ENCODE measurements at regions not wholly inside any gene's neighbourhood (a gene's known extent, or its start where the extent isn't known, plus 50 kb on each side); places are given as distances from the start of the nearest gene placed in this dataset.
"Not testable (repeated sequence)": the region's sequence is repeated elsewhere in the genome, so short reads cannot be mapped to it uniquely, and the experiment has no call there.

DNA sequence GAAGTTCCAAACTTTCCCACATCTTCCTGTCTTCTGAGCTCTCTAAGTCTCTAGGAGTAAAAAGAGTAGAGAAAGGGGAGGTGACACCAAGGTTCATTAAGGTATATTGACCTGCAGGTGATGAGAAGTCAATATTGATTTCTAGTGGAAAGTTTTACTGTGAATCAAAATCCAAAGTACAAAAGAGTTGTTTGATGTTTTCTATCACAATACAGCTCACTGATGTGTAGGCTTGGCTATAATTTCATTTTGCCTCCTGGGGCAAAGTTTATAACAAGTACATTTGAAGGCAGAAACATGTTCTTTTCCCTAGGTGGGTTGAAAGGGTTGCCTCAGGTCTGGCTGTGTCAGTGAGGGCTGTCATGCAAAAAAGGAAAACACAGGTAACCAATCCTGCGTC is 65.2 kb upstream of the LRPPRC start:
- TF ChIP-seq ZFX (IDR thresholded peaks at IDR 0.05) = no peak
- TF ChIP-seq, protein P1, sequence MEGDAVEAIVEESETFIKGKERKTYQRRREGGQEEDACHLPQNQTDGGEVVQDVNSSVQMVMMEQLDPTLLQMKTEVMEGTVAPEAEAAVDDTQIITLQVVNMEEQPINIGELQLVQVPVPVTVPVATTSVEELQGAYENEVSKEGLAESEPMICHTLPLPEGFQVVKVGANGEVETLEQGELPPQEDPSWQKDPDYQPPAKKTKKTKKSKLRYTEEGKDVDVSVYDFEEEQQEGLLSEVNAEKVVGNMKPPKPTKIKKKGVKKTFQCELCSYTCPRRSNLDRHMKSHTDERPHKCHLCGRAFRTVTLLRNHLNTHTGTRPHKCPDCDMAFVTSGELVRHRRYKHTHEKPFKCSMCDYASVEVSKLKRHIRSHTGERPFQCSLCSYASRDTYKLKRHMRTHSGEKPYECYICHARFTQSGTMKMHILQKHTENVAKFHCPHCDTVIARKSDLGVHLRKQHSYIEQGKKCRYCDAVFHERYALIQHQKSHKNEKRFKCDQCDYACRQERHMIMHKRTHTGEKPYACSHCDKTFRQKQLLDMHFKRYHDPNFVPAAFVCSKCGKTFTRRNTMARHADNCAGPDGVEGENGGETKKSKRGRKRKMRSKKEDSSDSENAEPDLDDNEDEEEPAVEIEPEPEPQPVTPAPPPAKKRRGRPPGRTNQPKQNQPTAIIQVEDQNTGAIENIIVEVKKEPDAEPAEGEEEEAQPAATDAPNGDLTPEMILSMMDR (conservative IDR thresholded peaks at IDR 0.05) = no peak
- no peak overlapping the region for H3K27ac ChIP-seq

DNA sequence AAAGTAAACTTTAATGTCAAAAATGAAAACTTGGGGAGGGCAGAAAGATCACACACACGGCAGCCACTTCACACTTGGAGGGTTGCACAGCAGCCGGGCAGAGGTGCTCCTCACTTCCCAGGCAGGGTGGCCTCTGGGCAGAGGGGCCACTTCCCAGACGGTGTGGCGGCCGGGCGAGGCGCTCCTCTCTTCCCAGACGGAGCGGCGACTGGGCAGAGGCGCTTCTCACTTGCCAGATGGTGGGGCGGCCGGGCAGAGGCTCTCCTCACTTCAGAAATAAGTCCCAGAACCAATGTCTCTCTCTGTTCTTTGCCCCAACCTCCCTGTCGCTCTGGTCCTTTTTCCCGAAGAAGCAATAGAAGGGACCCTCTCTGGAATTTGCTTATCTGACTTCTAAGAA is 65.7 kb upstream of the LRPPRC start:
- TF ChIP-seq ZFX (IDR thresholded peaks at IDR 0.05) = no peak
- TF ChIP-seq, protein P1 (conservative IDR thresholded peaks at IDR 0.05) = no peak
- no peak overlapping the region for H3K27ac ChIP-seq

DNA sequence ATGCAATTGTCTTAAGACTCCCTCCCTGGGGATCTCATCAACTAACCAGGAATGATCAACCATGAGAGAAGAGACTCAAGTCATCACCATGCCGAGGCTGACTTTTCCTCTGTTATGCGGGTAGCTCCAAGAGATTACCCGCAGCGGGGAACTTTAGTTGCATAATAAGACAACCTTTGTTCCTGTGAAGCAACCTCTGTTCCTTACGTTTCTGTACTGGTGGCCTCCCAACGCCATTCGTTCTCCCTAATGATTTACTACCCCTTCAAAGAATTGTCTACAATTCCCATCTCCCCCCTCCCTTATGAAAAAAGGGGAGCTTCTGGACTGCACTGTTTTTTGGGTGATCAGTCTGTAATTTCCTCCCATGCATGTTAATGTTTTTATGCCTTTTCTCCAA is 66.1 kb upstream of the LRPPRC start:
- H3K27ac ChIP-seq = no peak overlapping the region
- no peak for TF ChIP-seq ZFX (IDR thresholded peaks at IDR 0.05)
- TF ChIP-seq, protein P1 (conservative IDR thresholded peaks at IDR 0.05) = no peak

DNA sequence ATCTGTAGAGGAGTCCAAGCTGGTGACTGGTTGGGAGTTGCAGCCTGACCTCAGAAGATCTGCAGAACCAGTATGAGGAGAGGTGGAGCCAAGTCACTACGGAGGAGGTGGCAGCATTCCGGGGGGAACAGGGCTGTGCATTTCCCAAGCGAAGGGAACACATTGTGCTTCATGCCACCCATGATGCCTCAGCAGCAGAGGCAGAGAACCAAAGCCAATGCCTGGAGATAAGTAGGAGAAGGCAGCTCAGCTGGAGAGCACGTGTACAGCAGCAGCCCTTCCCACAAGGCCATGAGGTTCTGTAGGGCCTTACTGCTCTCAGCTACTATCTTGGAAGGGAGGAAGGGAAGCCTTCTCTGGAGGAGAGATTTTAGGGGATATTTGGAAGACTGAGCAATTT is 67.2 kb upstream of the LRPPRC start:
- no peak overlapping the region for H3K27ac ChIP-seq
- TF ChIP-seq, protein P1 (conservative IDR thresholded peaks at IDR 0.05) = no peak
- no peak for TF ChIP-seq ZFX (IDR thresholded peaks at IDR 0.05)

DNA sequence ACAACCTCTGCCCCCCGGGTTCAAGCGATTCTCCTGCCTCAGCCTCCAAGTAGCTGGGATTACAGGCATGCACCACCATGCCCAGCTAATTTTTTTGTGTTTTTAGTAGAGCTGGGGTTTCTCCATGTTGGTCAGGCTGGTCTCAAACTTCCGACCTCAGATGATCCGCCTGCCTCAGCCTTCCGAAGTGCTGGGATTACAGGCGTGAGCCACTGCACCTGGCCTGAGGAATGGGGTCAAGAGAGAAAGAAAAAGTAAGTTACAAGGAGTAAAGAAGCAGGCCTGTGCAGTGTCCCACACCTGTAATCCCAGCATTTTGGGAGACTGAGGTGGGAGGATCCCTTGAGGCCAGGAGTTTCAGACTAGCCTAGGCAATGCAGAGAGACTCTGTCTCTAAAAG is 68.5 kb upstream of the LRPPRC start:
- H3K27ac ChIP-seq = not testable (repeated sequence)

DNA sequence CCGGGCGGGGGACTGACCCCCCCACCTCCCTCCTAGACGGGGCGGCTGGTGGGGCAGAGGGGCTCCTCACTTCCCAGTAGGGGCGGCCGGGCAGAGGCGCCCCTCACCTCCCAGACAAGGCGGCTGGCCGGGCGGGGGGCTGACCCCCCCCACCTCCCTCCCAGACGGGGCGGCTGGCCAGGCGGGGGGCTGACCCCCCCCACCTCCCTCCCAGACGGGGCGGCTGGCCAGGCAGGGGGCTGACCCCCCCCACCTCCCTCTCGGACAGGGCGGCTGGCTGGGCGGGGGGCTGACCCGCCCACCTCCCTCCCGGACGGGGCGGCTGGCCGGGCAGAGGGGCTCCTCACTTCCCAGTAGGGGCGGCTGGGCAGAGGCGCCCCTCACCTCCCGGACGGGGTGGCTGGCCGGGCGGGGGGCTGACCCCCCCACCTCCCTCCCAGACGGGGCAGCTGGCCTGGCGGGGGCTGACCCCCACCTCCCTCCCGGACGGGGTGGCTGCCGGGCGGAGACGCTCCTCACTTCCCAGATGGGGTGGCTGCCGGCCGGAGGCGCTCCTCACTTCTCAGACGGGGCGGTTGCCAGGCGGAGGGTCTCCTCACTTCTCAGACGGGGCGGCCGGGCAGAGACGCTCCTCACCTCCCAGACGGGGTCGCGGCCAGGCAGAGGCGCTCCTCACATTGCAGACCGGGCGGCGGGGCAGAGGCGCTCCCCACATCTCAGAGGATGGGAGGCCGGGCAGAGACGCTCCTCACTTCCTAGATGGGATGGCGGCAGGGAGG is 71.4 kb upstream of the LRPPRC start:
- not testable (repeated sequence) for H3K27ac ChIP-seq

DNA sequence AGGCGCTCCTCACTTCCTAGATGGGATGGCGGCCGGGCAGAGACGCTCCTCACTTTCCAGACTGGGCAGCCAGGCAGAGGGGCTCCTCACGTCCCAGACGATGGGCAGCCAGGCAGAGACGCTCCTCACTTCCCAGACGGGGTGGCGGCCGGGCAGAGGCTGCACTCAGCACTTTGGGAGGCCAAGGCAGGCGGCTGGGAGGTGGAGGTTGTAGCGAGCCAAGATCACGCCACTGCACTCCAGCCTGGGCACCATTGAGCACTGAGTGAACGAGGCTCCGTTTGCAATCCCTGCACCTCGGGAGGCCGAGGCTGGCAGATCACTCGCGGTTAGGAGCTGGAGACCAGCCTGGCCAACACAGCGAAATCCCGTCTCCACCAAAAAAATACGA is 72.0 kb upstream of the LRPPRC start:
- not testable (repeated sequence) for H3K27ac ChIP-seq

DNA sequence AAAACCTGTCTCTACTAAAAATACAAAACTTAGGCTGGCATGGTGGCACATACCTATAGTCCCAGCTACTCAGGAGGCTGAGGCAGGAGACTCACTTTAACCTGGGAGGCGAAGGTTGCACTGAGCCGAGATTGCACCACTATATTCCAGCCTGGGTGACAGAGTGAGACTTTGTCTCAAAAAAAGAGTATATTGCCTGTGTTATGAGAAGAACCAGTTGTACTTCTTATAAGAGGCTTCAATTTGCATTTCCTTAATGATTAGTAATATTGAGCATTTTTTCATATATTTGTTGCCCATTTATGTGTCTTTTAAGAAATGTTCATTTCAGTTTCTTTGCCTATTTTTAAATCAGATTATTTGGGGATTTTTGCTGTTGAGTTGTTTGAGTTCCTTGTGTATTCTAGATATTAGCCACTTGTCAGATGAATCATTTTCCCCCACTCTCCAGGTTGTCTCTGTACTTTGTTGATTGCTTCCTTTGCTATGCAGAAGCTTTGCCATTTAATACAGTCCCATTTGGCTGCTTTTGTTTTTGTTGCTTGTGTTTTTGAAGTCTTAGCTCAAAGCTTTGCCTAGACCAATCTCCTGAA is 75.8 kb upstream of the LRPPRC start:
- TF ChIP-seq ZFX (IDR thresholded peaks at IDR 0.05) = no peak
- TF ChIP-seq, protein P1 (conservative IDR thresholded peaks at IDR 0.05) = no peak
- no peak overlapping the region for H3K27ac ChIP-seq

DNA sequence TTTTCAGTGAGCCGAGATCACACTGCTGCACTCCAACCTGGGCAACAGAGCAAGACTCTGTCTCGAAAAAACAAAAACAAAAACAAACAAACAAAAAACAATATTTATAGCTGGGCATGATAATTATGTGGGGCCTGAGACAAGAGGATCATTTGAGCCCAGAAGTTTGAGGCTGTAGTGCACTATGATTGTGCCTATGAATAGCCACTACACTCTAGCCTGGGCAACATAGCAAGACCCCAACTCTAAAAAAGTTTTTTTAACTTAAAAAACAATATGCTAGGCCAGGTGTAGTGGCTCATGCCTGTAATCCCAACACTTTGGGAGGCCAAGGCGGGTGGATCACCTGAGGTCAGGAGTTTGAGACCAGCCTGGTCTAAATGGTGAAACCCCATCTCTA is 77.9 kb upstream of the LRPPRC start:
- H3K27ac ChIP-seq = not testable (repeated sequence)

DNA sequence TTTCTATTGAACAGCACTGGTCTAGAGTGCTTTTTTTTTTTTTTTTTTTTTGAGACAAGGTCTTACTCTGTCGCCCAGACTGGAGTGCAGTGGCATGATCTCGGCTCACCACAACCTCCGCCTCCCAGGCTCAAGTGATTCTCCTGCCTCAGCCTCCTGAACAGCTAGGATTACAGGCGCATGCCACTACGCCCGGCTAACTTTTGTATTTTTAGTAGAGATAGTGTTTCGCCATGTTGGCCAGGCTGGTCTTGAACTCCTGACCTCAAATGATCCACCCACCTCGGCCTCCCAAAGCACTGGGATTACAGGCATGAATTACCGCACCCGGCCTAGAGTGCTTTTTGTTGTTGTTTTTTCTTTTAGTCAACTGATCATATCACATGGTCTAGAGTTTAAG is 79.0 kb upstream of the LRPPRC start:
- not testable (repeated sequence) for H3K27ac ChIP-seq

Data from C4-2B (cell line).